Spleen (tissue), 7 donors: ENCODE measurements at regions not wholly inside any gene's neighbourhood (a gene's known extent, or its start where the extent isn't known, plus 50 kb on each side); places are given as distances from the start of the nearest gene placed in this dataset.

Experiments used
- POLR2A ChIP-seq, 3 donors: fragments of 450-650 bp; IDR thresholded peaks; one replicate each; pipeline ENCODE4 v1.5.1; 2017; ENCODE audit warnings: antibody characterized with exemption in 3 of 3, mild to moderate bottlenecking in 1 of 3
- POLR2AphosphoS5 ChIP-seq, 3 donors: sonication (generic); formaldehyde crosslinking; IDR thresholded peaks; one replicate each; pipeline ENCODE4 v1.5.1; 2017; ENCODE audit warnings: antibody characterized with exemption in 3 of 3
- TF ChIP-seq, protein P1 (sequence below), 11 experiments: fragments of 200-600 bp in 7 of 11; fragments of 450-650 bp in 4 of 11; sonication (generic) in 4 of 11; IDR thresholded peaks in 8 of 11; conservative IDR thresholded peaks in 3 of 11; 1 replicate in 7 of 11; 2 replicates in 4 of 11; pipeline versions ENCODE4 v1.4.0 to v1.8.0; 2016 to 2021; ENCODE audit warnings: antibody characterized with exemption in 11 of 11, inconsistent platforms in 4 of 11, mild to moderate bottlenecking in 1 of 11
- donor health status: DM: no; HTN: no; CAD: no; lungs with moderate emphysema.
- donor health status: DM: no; HTN: no; CAD: no.
- donor health status: DM: no; HTN: no; CAD: no.

DNA sequence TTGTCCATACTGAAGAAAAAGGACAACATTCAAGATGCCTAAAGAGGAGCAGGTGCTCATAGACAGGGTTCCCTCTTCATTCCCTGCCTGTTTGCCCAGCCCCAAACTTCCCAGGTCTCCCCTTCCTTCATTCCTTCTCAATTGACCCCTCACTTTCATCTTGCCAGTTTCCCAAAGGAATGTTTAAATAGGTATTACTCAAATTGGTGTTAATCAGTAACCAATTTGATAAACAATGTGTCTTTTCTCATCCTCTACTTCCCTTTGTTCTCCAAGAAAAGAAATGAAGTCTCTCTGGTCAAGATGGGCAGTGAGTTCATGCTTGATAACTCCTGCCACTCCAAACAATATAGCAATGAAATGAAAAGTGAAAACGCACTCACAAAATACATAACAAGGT, 101.9 kb downstream of the TMPRSS5 start:
- TF ChIP-seq, protein P1, sequence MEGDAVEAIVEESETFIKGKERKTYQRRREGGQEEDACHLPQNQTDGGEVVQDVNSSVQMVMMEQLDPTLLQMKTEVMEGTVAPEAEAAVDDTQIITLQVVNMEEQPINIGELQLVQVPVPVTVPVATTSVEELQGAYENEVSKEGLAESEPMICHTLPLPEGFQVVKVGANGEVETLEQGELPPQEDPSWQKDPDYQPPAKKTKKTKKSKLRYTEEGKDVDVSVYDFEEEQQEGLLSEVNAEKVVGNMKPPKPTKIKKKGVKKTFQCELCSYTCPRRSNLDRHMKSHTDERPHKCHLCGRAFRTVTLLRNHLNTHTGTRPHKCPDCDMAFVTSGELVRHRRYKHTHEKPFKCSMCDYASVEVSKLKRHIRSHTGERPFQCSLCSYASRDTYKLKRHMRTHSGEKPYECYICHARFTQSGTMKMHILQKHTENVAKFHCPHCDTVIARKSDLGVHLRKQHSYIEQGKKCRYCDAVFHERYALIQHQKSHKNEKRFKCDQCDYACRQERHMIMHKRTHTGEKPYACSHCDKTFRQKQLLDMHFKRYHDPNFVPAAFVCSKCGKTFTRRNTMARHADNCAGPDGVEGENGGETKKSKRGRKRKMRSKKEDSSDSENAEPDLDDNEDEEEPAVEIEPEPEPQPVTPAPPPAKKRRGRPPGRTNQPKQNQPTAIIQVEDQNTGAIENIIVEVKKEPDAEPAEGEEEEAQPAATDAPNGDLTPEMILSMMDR (IDR thresholded peaks at IDR 0.05 in 8 of 11, conservative IDR thresholded peaks at IDR 0.05 in 3 of 11): no peak
- TF ChIP-seq POLR2A (IDR thresholded peaks at IDR 0.05) (no peak), POLR2AphosphoS5 (IDR thresholded peaks at IDR 0.05) (no peak)
